ENCODE measurements at regions not wholly inside any gene's neighbourhood (a gene's known extent, or its start where the extent isn't known, plus 50 kb on each side); places are given as distances from the start of the nearest gene placed in this dataset.

DNA sequence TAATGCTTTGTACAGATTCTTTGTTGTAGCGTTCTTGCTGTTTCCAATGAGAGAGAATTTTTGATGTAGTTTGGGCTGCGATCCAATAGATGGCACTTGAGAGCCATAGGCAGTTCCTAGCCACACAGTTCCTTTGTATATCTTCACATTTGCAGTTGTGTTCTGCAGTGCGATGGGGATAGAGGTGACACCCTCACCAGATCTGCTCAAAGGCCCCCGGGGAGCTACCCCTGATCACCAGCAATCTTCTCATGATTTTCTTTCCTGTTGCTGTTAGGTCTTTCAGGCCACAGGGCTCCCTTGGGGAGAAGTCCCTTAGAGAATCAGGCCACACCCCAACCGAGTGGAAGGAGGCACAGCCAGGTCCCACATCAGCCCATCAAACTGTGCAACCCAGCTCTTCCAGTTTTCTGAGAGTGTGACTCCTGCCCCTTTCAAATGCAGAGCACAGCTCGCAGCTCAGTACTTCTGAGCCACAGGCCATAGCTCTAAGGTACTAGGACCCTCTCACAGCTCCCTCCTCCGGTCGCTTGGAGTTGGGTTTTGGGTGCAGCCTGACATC, 353.7 kb downstream of the SLCO4C1 start:
- Histone ChIP-seq H3K9me3 (ENCODE audit: control insufficient read depth, insufficient read depth, low read length) (no peaks in the 10 kb centered on the region), H3K27ac (ENCODE audit: low read depth, low read length) (no peak overlapping the region), H3K9me2 (replicated peaks; ENCODE audit: control insufficient read depth, low read length) (no peaks in the 10 kb centered on the region), H3K4me2 (ENCODE audit: low read length) (no peak overlapping the region), H3K4me1 (ENCODE audit: control insufficient read depth, low read length) (no peaks in the 10 kb centered on the region), H4K20me1 (ENCODE audit: control insufficient read depth, insufficient read depth, low read depth, low read length) (no peaks in the 10 kb centered on the region), H3F3A (ENCODE audit: control insufficient read depth, insufficient read depth) (no peaks in the 10 kb centered on the region), H3K27me3 (ENCODE audit: control insufficient read depth, low read length) (no peaks in the 10 kb centered on the region), H3K79me2 (ENCODE audit: control insufficient read depth, low read length) (no peaks in the 10 kb centered on the region), H3K4me3 (ENCODE audit: low read length) (no peak overlapping the region), H3K36me3 (ENCODE audit: control insufficient read depth, low read length) (no peaks in the 10 kb centered on the region)
- TF ChIP-seq, protein P1, sequence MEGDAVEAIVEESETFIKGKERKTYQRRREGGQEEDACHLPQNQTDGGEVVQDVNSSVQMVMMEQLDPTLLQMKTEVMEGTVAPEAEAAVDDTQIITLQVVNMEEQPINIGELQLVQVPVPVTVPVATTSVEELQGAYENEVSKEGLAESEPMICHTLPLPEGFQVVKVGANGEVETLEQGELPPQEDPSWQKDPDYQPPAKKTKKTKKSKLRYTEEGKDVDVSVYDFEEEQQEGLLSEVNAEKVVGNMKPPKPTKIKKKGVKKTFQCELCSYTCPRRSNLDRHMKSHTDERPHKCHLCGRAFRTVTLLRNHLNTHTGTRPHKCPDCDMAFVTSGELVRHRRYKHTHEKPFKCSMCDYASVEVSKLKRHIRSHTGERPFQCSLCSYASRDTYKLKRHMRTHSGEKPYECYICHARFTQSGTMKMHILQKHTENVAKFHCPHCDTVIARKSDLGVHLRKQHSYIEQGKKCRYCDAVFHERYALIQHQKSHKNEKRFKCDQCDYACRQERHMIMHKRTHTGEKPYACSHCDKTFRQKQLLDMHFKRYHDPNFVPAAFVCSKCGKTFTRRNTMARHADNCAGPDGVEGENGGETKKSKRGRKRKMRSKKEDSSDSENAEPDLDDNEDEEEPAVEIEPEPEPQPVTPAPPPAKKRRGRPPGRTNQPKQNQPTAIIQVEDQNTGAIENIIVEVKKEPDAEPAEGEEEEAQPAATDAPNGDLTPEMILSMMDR (IDR thresholded peaks at IDR 0.05; ENCODE audit: low read depth, low read length, poor library complexity, severe bottlenecking) = peak; percentile 70
- no peak for TF ChIP-seq EZH2phosphoT487 (IDR thresholded peaks at IDR 0.05; ENCODE audit: borderline replicate concordance, low read length)

DNA sequence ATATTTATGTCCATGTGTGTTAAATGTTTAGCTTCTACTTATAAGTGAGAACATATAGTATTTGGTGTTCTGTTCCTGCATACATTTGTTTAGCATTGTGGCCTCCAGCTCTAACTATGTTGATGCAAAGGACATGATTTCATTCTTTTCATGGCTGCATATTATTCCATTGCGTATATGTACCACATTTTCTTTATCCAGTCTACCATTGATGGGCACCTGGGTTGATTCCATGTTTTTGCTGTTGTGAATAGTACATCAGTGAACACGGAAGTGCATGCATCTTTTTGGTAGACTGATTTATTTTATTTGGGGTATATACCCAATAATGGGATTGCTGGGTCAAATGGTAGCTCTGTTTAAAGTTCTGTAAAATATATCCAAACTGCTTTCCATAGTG, 359.0 kb downstream of the SLCO4C1 start:
- no peaks in the 10 kb centered on the region for H3K4me1 ChIP-seq (ENCODE audit: control insufficient read depth, low read length)
- no peaks in the 10 kb centered on the region for H3K9me3 ChIP-seq (ENCODE audit: control insufficient read depth, insufficient read depth, low read length)
- H3K4me2 ChIP-seq (ENCODE audit: low read length) = no peak overlapping the region
- H3K9me2 ChIP-seq (replicated peaks; ENCODE audit: control insufficient read depth, low read length) = no peaks in the 10 kb centered on the region
- H4K20me1 ChIP-seq (ENCODE audit: control insufficient read depth, insufficient read depth, low read depth, low read length) = no peaks in the 10 kb centered on the region
- H3K36me3 ChIP-seq (ENCODE audit: control insufficient read depth, low read length) = no peaks in the 10 kb centered on the region
- no peak overlapping the region for H3K27ac ChIP-seq (ENCODE audit: low read depth, low read length)
- H3K4me3 ChIP-seq (ENCODE audit: low read length) = no peak overlapping the region
- H3K79me2 ChIP-seq (ENCODE audit: control insufficient read depth, low read length) = no peaks in the 10 kb centered on the region
- TF ChIP-seq, protein P1 (IDR thresholded peaks at IDR 0.05; ENCODE audit: low read depth, low read length, poor library complexity, severe bottlenecking) = no peak
- no peak for TF ChIP-seq EZH2phosphoT487 (IDR thresholded peaks at IDR 0.05; ENCODE audit: borderline replicate concordance, low read length)
- no peaks in the 10 kb centered on the region for H3F3A ChIP-seq (ENCODE audit: control insufficient read depth, insufficient read depth)
- H3K27me3 ChIP-seq (ENCODE audit: control insufficient read depth, low read length) = no peaks in the 10 kb centered on the region

DNA sequence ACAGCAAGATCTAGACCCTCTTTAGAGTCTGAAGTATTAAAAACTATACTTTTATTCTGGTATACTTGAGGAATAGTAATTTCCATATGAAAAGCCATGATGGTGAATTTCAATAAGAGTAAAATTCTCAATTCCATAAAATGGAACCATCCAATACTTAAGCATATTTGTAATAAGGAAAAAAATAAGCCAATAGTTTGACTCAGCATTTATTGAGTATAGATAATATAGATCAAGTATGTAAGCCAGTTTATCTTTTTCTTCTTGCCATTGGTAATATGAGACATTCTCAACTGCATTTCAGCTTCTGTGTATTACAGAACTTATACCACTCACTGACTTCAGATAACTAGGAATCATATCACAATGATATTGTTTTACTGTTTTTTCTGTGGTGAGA, 361.0 kb downstream of the SLCO4C1 start:
- H3K27me3 ChIP-seq (ENCODE audit: control insufficient read depth, low read length) = no peaks in the 10 kb centered on the region
- no peaks in the 10 kb centered on the region for H3K9me3 ChIP-seq (ENCODE audit: control insufficient read depth, insufficient read depth, low read length)
- no peaks in the 10 kb centered on the region for H3K36me3 ChIP-seq (ENCODE audit: control insufficient read depth, low read length)
- H4K20me1 ChIP-seq (ENCODE audit: control insufficient read depth, insufficient read depth, low read depth, low read length) = no peaks in the 10 kb centered on the region
- no peaks in the 10 kb centered on the region for H3K4me1 ChIP-seq (ENCODE audit: control insufficient read depth, low read length)
- no peak overlapping the region for H3K4me3 ChIP-seq (ENCODE audit: low read length)
- H3K27ac ChIP-seq (ENCODE audit: low read depth, low read length) = no peak overlapping the region
- H3F3A ChIP-seq (ENCODE audit: control insufficient read depth, insufficient read depth) = no peaks in the 10 kb centered on the region
- no peak overlapping the region for H3K4me2 ChIP-seq (ENCODE audit: low read length)
- TF ChIP-seq, protein P1 (IDR thresholded peaks at IDR 0.05; ENCODE audit: low read depth, low read length, poor library complexity, severe bottlenecking) = no peak
- no peak for TF ChIP-seq EZH2phosphoT487 (IDR thresholded peaks at IDR 0.05; ENCODE audit: borderline replicate concordance, low read length)
- H3K9me2 ChIP-seq (replicated peaks; ENCODE audit: control insufficient read depth, low read length) = no peaks in the 10 kb centered on the region
- H3K79me2 ChIP-seq (ENCODE audit: control insufficient read depth, low read length) = no peaks in the 10 kb centered on the region

Measured in DOHH2 (cell line).